H9 (cell line): ENCODE measurements at regions not wholly inside any gene's neighbourhood (a gene's known extent, or its start where the extent isn't known, plus 50 kb on each side); places are given as distances from the start of the nearest gene placed in this dataset.

Experiments used
- DNase-seq: peaks from one replicate; pipeline ENCODE4 v3.0.0-alpha.2; 2017
- H2AFZ ChIP-seq: one replicate; pipeline ENCODE4 v1.6.1; 2013; ENCODE audit warnings: mild to moderate bottlenecking, low read length, control low read depth, moderate library complexity
- H2AK5ac ChIP-seq: 2 replicates; pipeline ENCODE4 v1.6.1; 2013; ENCODE audit warnings: low read length, control low read depth, mixed read lengths; ENCODE audit not compliant: insufficient read length
- H2BK120ac ChIP-seq: one replicate; pipeline ENCODE4 v1.6.1; 2013; ENCODE audit warnings: low read depth, mild to moderate bottlenecking, low read length, control low read depth, inconsistent platforms; ENCODE audit not compliant: poor library complexity, severe bottlenecking
- H2BK12ac ChIP-seq: 2 replicates; pipeline ENCODE4 v1.6.1; 2013; ENCODE audit warnings: low read length, control low read depth, mixed read lengths, low read depth; ENCODE audit not compliant: insufficient read length
- H2BK15ac ChIP-seq: 2 replicates; pipeline ENCODE4 v1.6.1; 2013; ENCODE audit warnings: low read depth, low read length, control low read depth
- H2BK20ac ChIP-seq: one replicate; pipeline ENCODE4 v1.6.1; 2013; ENCODE audit warnings: low read depth, mild to moderate bottlenecking, low read length, control low read depth, inconsistent platforms; ENCODE audit not compliant: poor library complexity, severe bottlenecking
- H2BK5ac ChIP-seq: 2 replicates; pipeline ENCODE4 v1.6.1; 2013; ENCODE audit warnings: low read length, control low read depth, mixed read lengths; ENCODE audit not compliant: insufficient read length
- H3K14ac ChIP-seq: 2 replicates; pipeline ENCODE4 v1.6.1; 2013; ENCODE audit warnings: low read length, control low read depth; ENCODE audit not compliant: insufficient read depth
- H3K18ac ChIP-seq: 2 replicates; pipeline ENCODE4 v1.6.1; 2013; ENCODE audit warnings: low read depth, mild to moderate bottlenecking, mixed read lengths, low read length, control low read depth; ENCODE audit not compliant: insufficient read length
- H3K23ac ChIP-seq: 2 replicates; pipeline ENCODE4 v1.6.1; 2013; ENCODE audit warnings: low read length, control low read depth, mixed read lengths, low read depth; ENCODE audit not compliant: insufficient read length
- H3K23me2 ChIP-seq: 2 replicates; pipeline ENCODE4 v1.6.1; 2013; ENCODE audit warnings: low read depth, mild to moderate bottlenecking, mixed read lengths, low read length, control low read depth; ENCODE audit not compliant: insufficient read length, poor library complexity, severe bottlenecking
- H3K27ac ChIP-seq: 2 replicates; pipeline ENCODE4 v1.5.1; 2013; ENCODE audit warnings: low read length, control low read depth, mixed read lengths, low read depth; ENCODE audit not compliant: insufficient read length
- H3K27me3 ChIP-seq: 2 replicates; pipeline ENCODE4 v1.6.1; 2013; ENCODE audit warnings: low read length, control low read depth, inconsistent platforms; ENCODE audit not compliant: insufficient read depth
- H3K4ac ChIP-seq: 2 replicates; pipeline ENCODE4 v1.6.1; 2013; ENCODE audit warnings: low read depth, mild to moderate bottlenecking, control low read depth, inconsistent platforms, low read length, moderate library complexity
- H3K4me1 ChIP-seq: 2 replicates; pipeline ENCODE4 v1.6.1; 2013; ENCODE audit warnings: low read length, control low read depth, inconsistent platforms; ENCODE audit not compliant: insufficient read depth
- H3K4me2 ChIP-seq: 2 replicates; pipeline ENCODE4 v1.6.1; 2013; ENCODE audit warnings: low read length, control low read depth, mixed read lengths; ENCODE audit not compliant: insufficient read length, insufficient read depth
- H3K56ac ChIP-seq: 2 replicates; pipeline ENCODE4 v1.6.1; 2013; ENCODE audit warnings: low read depth, mild to moderate bottlenecking, mixed read lengths, low read length, control low read depth; ENCODE audit not compliant: insufficient read length
- H3K79me1 ChIP-seq: 2 replicates; pipeline ENCODE4 v1.6.1; 2013; ENCODE audit warnings: low read depth, mild to moderate bottlenecking, moderate library complexity, low read length, control low read depth, inconsistent platforms; ENCODE audit not compliant: insufficient read depth, poor library complexity, severe bottlenecking
- H3K79me2 ChIP-seq: 2 replicates; pipeline ENCODE4 v1.6.1; 2013; ENCODE audit warnings: low read length, control low read depth, inconsistent platforms; ENCODE audit not compliant: insufficient read depth
- H3K9ac ChIP-seq: 2 replicates; pipeline ENCODE4 v1.6.1; 2013; ENCODE audit warnings: low read length, control low read depth, mixed read lengths; ENCODE audit not compliant: insufficient read length; ENCODE audit errors: extremely low read depth
- H3K9me3 ChIP-seq: one replicate; pipeline ENCODE4 v1.6.1; 2013; ENCODE audit warnings: low read depth, low read length, inconsistent platforms; ENCODE audit not compliant: control insufficient read depth
- H3T11ph ChIP-seq: one replicate; pipeline ENCODE4 v1.6.1; 2013; ENCODE audit warnings: mild to moderate bottlenecking, low read length, control low read depth, inconsistent platforms
- H4K20me1 ChIP-seq: one replicate; pipeline ENCODE4 v1.6.1; 2013; ENCODE audit not compliant: control insufficient read depth, insufficient read length, insufficient read depth
- H4K5ac ChIP-seq: 2 replicates; pipeline ENCODE4 v1.6.1; 2013; ENCODE audit warnings: low read depth, mild to moderate bottlenecking, mixed read lengths, low read length, control low read depth; ENCODE audit not compliant: insufficient read length
- H4K8ac ChIP-seq: replicated peaks from 2 replicates; pipeline ENCODE4 v1.6.1; 2013; ENCODE audit warnings: low read length, control low read depth, mixed read lengths, low read depth; ENCODE audit not compliant: insufficient read length
- H4K91ac ChIP-seq: 2 replicates; pipeline ENCODE4 v1.6.1; 2013; ENCODE audit warnings: low read depth, mild to moderate bottlenecking, moderate library complexity, mixed read lengths, low read length, control low read depth; ENCODE audit not compliant: insufficient read length
- H3K27ac Mint-ChIP-seq, 3 experiments: 2 replicates in 2 of 3; 3 replicates in 1 of 3; pipeline ENCODE4 v1.8.0; 2020 to 2021; ENCODE audit warnings: mixed read lengths in 3 of 3, mild to moderate bottlenecking in 1 of 3, moderate library complexity in 1 of 3
- H3K27me3 Mint-ChIP-seq: 2 replicates; pipeline ENCODE4 v1.8.0; 2021; ENCODE audit warnings: low read depth, mild to moderate bottlenecking, moderate library complexity, mixed read lengths
- H3K36me3 Mint-ChIP-seq, 3 experiments: 2 replicates in 2 of 3; 3 replicates in 1 of 3; pipeline ENCODE4 v1.8.0; 2020 to 2021; ENCODE audit warnings: low read depth in 3 of 3, mixed read lengths in 3 of 3; ENCODE audit not compliant: insufficient read depth in 1 of 3
- H3K4me1 Mint-ChIP-seq, 2 experiments: 2 replicates each; pipeline ENCODE4 v1.8.0; 2020; ENCODE audit warnings: mixed read lengths in 2 of 2
- H3K4me3 Mint-ChIP-seq, 2 experiments: 2 replicates in 1 of 2; 3 replicates in 1 of 2; pipeline ENCODE4 v1.8.0; 2020 to 2021; ENCODE audit warnings: mild to moderate bottlenecking in 2 of 2, mixed read lengths in 2 of 2, moderate library complexity in 1 of 2
- H3K9me3 Mint-ChIP-seq, 2 experiments: 2 replicates in 1 of 2; 3 replicates in 1 of 2; pipeline ENCODE4 v1.8.0; 2020; ENCODE audit warnings: mild to moderate bottlenecking in 2 of 2, mixed read lengths in 2 of 2, moderate library complexity in 1 of 2
- CTCF ChIP-seq: fragments of 200-600 bp; sonication (generic); conservative IDR thresholded peaks from 3 replicates; pipeline ENCODE4 v1.8.0; 2021; ENCODE audit warnings: antibody characterized with exemption, mild to moderate bottlenecking
- WGBS: extraction: QIAGEN DNeasy Blood & Tissue Kit; methylation state at CpG from one replicate; pipeline ENCODE4 v1.1.7; 2013; ENCODE audit warnings: missing lambda C conversion rate, low lambda C conversion rate, mixed read lengths; ENCODE audit not compliant: insufficient read length; ENCODE audit errors: extremely low coverage; 5-methylcytosine and 5-hydroxymethylcytosine counted together

DNA sequence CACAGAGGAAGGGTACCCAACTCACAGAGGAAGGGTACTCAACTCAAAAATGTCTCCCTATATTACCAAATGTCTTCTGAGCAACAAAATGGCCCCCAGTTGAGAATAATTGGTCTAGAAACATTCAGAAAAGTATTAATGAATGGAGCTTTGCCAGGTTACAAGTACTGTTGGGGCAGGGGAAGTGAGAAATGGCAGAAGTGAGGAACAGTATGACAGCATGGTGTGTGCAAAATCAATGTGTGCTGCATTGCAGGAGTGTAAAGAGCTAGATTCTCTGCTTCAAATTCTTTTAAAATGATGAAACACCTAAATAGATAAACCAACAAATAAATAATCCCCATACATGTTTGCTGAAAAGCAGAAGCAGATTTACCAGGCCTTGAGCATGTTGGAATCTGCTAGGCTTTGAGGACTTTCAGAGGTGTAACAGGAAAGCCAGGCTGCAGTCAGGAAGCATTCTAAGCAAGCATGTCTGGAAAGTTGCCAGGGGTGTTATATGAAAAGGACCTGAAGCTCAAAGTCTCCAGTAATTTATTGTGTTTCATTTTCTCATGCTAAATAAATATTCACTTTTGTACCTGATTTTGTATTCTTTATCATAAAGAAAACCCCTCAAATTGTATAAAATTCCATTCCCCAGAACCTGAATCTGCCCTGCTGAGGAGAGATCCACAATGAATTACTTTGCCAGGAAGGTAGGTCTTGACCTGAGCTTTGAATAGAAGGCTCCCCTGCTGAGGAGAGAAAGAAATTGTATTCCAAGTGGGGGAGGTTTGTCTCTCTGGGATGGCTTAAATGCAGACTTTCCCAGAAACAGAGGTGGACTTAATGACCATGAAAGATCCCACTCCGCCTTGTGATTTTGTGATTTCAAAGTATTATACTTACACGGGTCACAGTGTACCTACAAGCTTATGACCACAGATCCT is 265.0 kb upstream of the MARCKS start:
- Histone ChIP-seq H3K18ac (peak overlapping the region; percentile 17), H2BK20ac (no peak overlapping the region), H2BK15ac (no peak overlapping the region), H3K4me2 (no peak overlapping the region), H2AFZ (no peak overlapping the region), H3K79me1 (no peaks in the 10 kb centered on the region), H3K4ac (no peak overlapping the region), H3K4me1 (peaks cover 22% of the 10 kb centered on the region), H3K23ac (no peak overlapping the region), H2AK5ac (no peak overlapping the region), H3K79me2 (no peaks in the 10 kb centered on the region), H2BK120ac (no peak overlapping the region), H3K27ac (no peak overlapping the region), H3K56ac (no peak overlapping the region), H4K5ac (no peak overlapping the region), H3K9me3 (no peaks in the 10 kb centered on the region), H3K27me3 (no peaks in the 10 kb centered on the region), H3K14ac (no peak overlapping the region; the same call in 1 of the 2 replicates), H3T11ph (no peak overlapping the region), H4K91ac (no peak overlapping the region), H4K20me1 (no peaks in the 10 kb centered on the region), H3K23me2 (no peaks in the 10 kb centered on the region), H2BK12ac (no peak overlapping the region), H2BK5ac (no peak overlapping the region), H4K8ac (no peak overlapping the region), H3K9ac (no peak overlapping the region)
- WGBS: no CpG with 5 or more reads among the region's 2 CpGs
- H3K4me1 Mint-ChIP-seq: peaks cover 56 to 57% of the 10 kb centered on the region in 2 experiments
- peak overlapping the region; percentile 48 to 79 (median 78) for H3K27ac Mint-ChIP-seq
- DNase-seq: no peak
- no peak for TF ChIP-seq CTCF
- no peaks in the 10 kb centered on the region for H3K27me3 Mint-ChIP-seq
- H3K36me3 Mint-ChIP-seq: peaks cover 0 to 15% (median 6%) of the 10 kb centered on the region in 3 experiments; a peak in 4 of 7 replicates
- no peak overlapping the region for H3K4me3 Mint-ChIP-seq
- peaks cover 0 to 4% of the 10 kb centered on the region in 2 experiments; a peak in 4 of 5 replicates for H3K9me3 Mint-ChIP-seq
